HEK293 (cell line): ENCODE measurements at regions not wholly inside any gene's neighbourhood (a gene's known extent, or its start where the extent isn't known, plus 50 kb on each side); places are given as distances from the start of the nearest gene placed in this dataset.

ENCODE experiments used
- CTCF ChIP-seq: fragments of 450-650 bp; formaldehyde crosslinking; IDR thresholded peaks from 2 replicates; pipeline ENCODE4 v1.5.1; 2016; ENCODE audit warnings: missing biosample characterization, missing genetic modification characterization
- ZNF747 ChIP-seq: fragments of 450-650 bp; formaldehyde crosslinking; IDR thresholded peaks from 2 replicates; pipeline ENCODE4 v1.5.1; 2016; ENCODE audit warnings: missing biosample characterization, missing genetic modification characterization
- ZXDB ChIP-seq: fragments of 450-650 bp; formaldehyde crosslinking; IDR thresholded peaks from 2 replicates; pipeline ENCODE4 v1.5.1; 2016; ENCODE audit warnings: missing biosample characterization, missing genetic modification characterization

- no peak for TF ChIP-seq ZXDB (tag by site-specific recombination)
- TF ChIP-seq CTCF: no peak
- no peak for TF ChIP-seq ZNF747 (tag by site-specific recombination)
Measured at GRCh38 chr6:8191629-8192028, 89.3 kb upstream of the EEF1E1 start.
